DMS153 (cell line): ENCODE measurements at regions not wholly inside any gene's neighbourhood (a gene's known extent, or its start where the extent isn't known, plus 50 kb on each side); places are given as distances from the start of the nearest gene placed in this dataset.
"Not testable (repeated sequence)": the region's sequence is repeated elsewhere in the genome, so short reads cannot be mapped to it uniquely, and the experiment has no call there.

Source experiments
- DNase-seq: peaks from one replicate; lab custom pipeline; 2025; lab: John Stamatoyannopoulos, UW

GRCh38 chr6:105880030-105880492 is 206.1 kb upstream of the PRDM1 start:
- DNase-seq = no peak

GRCh38 chr6:105879146-105879545 is 207.0 kb upstream of the PRDM1 start:
- no peak for DNase-seq

- DNase-seq = no peak
Measured at GRCh38 chr6:105875974-105876640, 210.0 kb upstream of the PRDM1 start.

- no peak for DNase-seq
Measured at GRCh38 chr6:105874835-105875626, 211.1 kb upstream of the PRDM1 start.

- DNase-seq = no peak
Measured at GRCh38 chr6:105873799-105874198, 212.3 kb upstream of the PRDM1 start.

- DNase-seq = no peak
Measured at GRCh38 chr6:105873211-105873704, 212.9 kb upstream of the PRDM1 start.

GRCh38 chr6:105872249-105872648 is 213.9 kb upstream of the PRDM1 start:
- no peak for DNase-seq

GRCh38 chr6:105871542-105871941 is 214.6 kb upstream of the PRDM1 start:
- no peak for DNase-seq

GRCh38 chr6:105869835-105870440 is 216.2 kb upstream of the PRDM1 start:
- DNase-seq = no peak

- no peak for DNase-seq
Measured at GRCh38 chr6:105868823-105869460, 217.2 kb upstream of the PRDM1 start.

GRCh38 chr6:105867821-105868220 is 218.3 kb upstream of the PRDM1 start:
- DNase-seq = no peak

- no peak for DNase-seq
Measured at GRCh38 chr6:105867277-105867676, 218.9 kb upstream of the PRDM1 start.

- no peak for DNase-seq
Measured at GRCh38 chr6:105862936-105863607, 223.1 kb upstream of the PRDM1 start.

- not testable (repeated sequence) for DNase-seq
Measured at GRCh38 chr6:105860927-105861326, 225.2 kb upstream of the PRDM1 start.

GRCh38 chr6:105859457-105859856 is 226.7 kb upstream of the PRDM1 start:
- no peak for DNase-seq

GRCh38 chr6:105858639-105859038 is 227.5 kb upstream of the PRDM1 start:
- not testable (repeated sequence) for DNase-seq

- DNase-seq = no peak
Measured at GRCh38 chr6:105855433-105855832, 230.7 kb upstream of the PRDM1 start.

GRCh38 chr6:105853979-105854378 is 232.2 kb upstream of the PRDM1 start:
- DNase-seq = not testable (repeated sequence)

GRCh38 chr6:105851606-105852005 is 234.5 kb upstream of the PRDM1 start:
- DNase-seq = no peak

- DNase-seq = no peak
Measured at GRCh38 chr6:105851113-105851580, 235.0 kb upstream of the PRDM1 start.

GRCh38 chr6:105850261-105851112 is 235.6 kb upstream of the PRDM1 start:
- no peak for DNase-seq
